Upper lobe of right lung (tissue), 1 donor: ENCODE measurements at regions not wholly inside any gene's neighbourhood (a gene's known extent, or its start where the extent isn't known, plus 50 kb on each side); places are given as distances from the start of the nearest gene placed in this dataset.

ENCODE experiments used
- ATAC-seq: fragments of 200-7000 bp; cut with Tn5 transposase; one replicate; pipeline ENCODE4 v1.9.1; 2020; ENCODE audit warnings: mild to moderate bottlenecking, moderate library complexity
- DNase-seq: peaks from one replicate; pipeline ENCODE4 v3.0.0-alpha.2; 2020
- H3K27ac ChIP-seq: fragments of 200-600 bp; one replicate; pipeline ENCODE4 v1.8.0; 2022
- H3K27me3 ChIP-seq: fragments of 200-600 bp; one replicate; pipeline ENCODE4 v1.8.0; 2022; ENCODE audit warnings: mild to moderate bottlenecking
- H3K36me3 ChIP-seq: fragments of 200-600 bp; one replicate; pipeline ENCODE4 v1.8.0; 2022
- H3K4me1 ChIP-seq: fragments of 200-600 bp; one replicate; pipeline ENCODE4 v1.8.0; 2022
- H3K4me3 ChIP-seq: fragments of 200-600 bp; one replicate; pipeline ENCODE4 v1.8.0; 2022; ENCODE audit warnings: mild to moderate bottlenecking
- H3K9me3 ChIP-seq: fragments of 200-600 bp; one replicate; pipeline ENCODE4 v1.8.0; 2022
- intact Hi-C: fragments of 100-400 bp; cut with DNase I; formaldehyde crosslinking; loops from one replicate; pipeline ENCODE4 v1.11.0; 2022
- TF ChIP-seq, protein P1 (sequence below): fragments of 200-600 bp; IDR thresholded peaks from one replicate; pipeline ENCODE4 v1.8.0; 2022; ENCODE audit warnings: antibody characterized with exemption
- donor health status: DM: no; HTN: yes; CAD: no; lungs with severe emphysema.

DNA sequence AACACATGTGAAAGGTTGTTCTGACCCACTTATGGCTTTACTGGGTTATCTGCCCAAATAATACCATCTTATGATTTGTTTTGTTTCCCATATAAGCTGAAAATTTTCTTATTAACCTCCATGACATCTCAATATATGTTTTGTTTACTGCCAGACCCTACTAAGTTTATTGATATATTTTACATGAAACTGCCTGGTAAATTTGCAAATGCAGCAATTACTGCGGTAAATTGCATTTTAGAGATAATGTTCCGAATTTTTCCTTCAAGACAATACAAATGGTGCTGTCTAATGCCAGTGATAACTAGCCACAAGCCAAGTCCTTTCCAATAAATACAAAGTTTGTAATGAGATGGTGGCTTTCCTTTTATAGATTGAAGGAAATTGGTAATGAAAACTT is 275.9 kb downstream of the SAMD5 start:
- Histone ChIP-seq H3K4me1 (no peaks in the 10 kb centered on the region), H3K27me3 (no peaks in the 10 kb centered on the region), H3K9me3 (no peaks in the 10 kb centered on the region), H3K27ac (no peak overlapping the region), H3K36me3 (no peaks in the 10 kb centered on the region), H3K4me3 (no peak overlapping the region)
- intact Hi-C loops = no loop called here
- ATAC-seq (no peak), DNase-seq (no peak)
- TF ChIP-seq, protein P1, sequence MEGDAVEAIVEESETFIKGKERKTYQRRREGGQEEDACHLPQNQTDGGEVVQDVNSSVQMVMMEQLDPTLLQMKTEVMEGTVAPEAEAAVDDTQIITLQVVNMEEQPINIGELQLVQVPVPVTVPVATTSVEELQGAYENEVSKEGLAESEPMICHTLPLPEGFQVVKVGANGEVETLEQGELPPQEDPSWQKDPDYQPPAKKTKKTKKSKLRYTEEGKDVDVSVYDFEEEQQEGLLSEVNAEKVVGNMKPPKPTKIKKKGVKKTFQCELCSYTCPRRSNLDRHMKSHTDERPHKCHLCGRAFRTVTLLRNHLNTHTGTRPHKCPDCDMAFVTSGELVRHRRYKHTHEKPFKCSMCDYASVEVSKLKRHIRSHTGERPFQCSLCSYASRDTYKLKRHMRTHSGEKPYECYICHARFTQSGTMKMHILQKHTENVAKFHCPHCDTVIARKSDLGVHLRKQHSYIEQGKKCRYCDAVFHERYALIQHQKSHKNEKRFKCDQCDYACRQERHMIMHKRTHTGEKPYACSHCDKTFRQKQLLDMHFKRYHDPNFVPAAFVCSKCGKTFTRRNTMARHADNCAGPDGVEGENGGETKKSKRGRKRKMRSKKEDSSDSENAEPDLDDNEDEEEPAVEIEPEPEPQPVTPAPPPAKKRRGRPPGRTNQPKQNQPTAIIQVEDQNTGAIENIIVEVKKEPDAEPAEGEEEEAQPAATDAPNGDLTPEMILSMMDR = no peak

DNA sequence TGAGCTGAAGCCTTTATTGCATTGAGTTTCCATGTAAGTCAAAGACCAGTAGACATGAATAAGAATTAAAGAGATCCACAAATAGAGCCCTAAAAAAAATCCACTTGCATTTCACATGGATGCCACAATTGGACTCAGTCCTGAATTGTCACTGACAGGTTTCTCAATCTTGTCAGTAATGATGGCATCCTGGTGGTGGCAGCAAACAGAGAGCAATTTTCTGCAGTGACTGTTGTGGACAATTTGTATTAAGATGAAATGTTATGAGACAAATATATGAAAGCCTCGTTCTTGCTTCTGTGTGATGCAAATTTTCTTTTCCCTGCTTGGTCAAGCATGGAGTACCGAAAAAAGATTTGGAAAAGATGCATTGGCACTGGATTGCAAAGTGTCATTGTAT is 278.9 kb downstream of the SAMD5 start:
- intact Hi-C loops = no loop called here
- no peak for DNase-seq
- Histone ChIP-seq H3K27ac (no peak overlapping the region), H3K36me3 (no peaks in the 10 kb centered on the region), H3K4me3 (no peak overlapping the region), H3K9me3 (no peaks in the 10 kb centered on the region), H3K27me3 (no peaks in the 10 kb centered on the region), H3K4me1 (no peaks in the 10 kb centered on the region)
- TF ChIP-seq, protein P1 = no peak
- ATAC-seq = no peak

DNA sequence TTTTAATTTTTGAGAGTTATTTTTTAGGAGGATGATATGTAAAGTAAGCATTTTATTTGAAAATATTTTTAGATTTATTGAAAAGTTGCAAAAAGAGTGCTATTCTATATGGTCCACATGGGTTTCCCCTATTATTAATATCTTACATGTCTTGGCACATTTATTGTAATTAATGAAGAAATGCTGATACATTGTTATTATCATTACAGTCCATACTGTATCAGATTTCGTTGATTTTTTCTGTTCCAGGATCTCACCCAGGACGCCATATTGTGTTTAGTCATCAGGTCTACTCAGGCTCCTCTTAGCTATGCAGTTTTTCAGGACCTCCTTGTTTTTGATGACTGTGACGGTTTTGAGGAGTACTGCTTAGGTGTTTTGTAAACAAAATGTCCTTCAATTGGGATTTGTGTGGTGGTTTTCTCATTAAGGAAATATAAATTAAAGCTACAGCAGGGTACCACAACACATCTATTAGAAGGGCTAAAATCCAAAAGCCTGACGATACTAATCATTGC is 281.0 kb downstream of the SAMD5 start:
- Histone ChIP-seq H3K27me3 (no peaks in the 10 kb centered on the region), H3K9me3 (no peaks in the 10 kb centered on the region), H3K27ac (no peak overlapping the region), H3K4me3 (no peak overlapping the region), H3K4me1 (no peaks in the 10 kb centered on the region), H3K36me3 (no peaks in the 10 kb centered on the region)
- intact Hi-C loops = no loop called here
- TF ChIP-seq, protein P1 = no peak
- no peak for DNase-seq
- ATAC-seq = no peak

DNA sequence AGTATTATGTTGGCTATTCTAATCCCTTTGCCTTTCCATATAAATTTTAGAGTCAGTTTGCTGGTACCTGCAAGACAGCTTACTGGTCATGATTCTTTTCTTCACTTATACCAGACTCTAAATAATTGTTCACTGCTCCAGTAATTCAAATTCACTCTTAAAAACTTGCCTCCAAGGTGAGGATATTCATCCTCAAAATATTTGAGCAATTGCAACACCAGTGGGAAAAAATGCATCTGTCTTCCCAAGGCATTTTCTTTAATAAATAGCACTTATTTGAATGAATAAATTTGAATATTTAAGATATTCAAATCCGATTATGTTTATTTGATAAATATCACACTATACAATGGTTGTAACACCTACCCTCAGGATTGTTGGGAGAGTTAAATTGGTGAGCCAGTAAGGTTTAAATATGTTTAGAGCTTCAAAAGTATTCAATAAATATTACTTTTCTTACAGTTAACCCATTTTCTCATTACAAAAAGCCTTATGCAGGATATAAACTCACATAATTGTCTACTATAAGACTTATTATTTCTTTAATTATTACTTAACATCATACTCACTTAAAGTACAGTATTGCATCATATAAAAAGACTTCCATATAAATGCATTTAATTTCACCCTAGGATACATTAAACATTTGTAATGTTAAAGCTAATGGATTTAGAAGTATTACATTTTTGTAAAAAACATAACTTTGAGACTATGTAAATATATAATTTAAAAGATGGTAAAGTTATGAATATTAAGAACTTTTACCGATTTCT is 285.6 kb downstream of the SAMD5 start:
- ATAC-seq = no peak
- no peak overlapping the region for H3K27ac ChIP-seq
- TF ChIP-seq, protein P1 = no peak
- H3K4me1 ChIP-seq = no peaks in the 10 kb centered on the region
- no peaks in the 10 kb centered on the region for H3K9me3 ChIP-seq
- no peak overlapping the region for H3K4me3 ChIP-seq
- no peak for DNase-seq
- no peaks in the 10 kb centered on the region for H3K36me3 ChIP-seq
- intact Hi-C loops = no loop called here
- H3K27me3 ChIP-seq = no peaks in the 10 kb centered on the region

DNA sequence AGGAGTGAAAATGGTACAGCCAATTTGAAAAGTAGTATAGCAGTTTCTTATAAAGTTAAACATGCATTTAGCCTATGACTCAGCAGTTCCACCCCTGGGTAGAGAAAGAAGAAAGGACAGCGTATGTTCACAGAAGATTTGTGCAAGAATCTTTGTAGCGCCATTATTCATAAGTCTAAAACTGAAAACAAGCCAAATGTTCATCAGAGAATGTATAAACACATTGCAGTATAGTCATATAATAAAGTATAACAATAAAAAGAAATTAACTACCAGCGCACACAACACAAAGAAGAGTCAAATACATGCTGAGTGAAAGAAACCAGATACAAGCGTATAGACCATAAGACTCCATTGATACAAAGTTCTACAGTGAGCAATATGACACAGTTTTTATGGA is 294.0 kb downstream of the SAMD5 start:
- H3K27ac ChIP-seq = no peak overlapping the region
- no peaks in the 10 kb centered on the region for H3K27me3 ChIP-seq
- DNase-seq = no peak
- intact Hi-C loops = no loop called here
- no peak overlapping the region for H3K4me3 ChIP-seq
- TF ChIP-seq, protein P1 = no peak
- no peaks in the 10 kb centered on the region for H3K36me3 ChIP-seq
- H3K9me3 ChIP-seq = peaks cover 9% of the 10 kb centered on the region
- H3K4me1 ChIP-seq = no peaks in the 10 kb centered on the region
- ATAC-seq = no peak
